ENCODE measurements at regions not wholly inside any gene's neighbourhood (a gene's known extent, or its start where the extent isn't known, plus 50 kb on each side); places are given as distances from the start of the nearest gene placed in this dataset.

DNA sequence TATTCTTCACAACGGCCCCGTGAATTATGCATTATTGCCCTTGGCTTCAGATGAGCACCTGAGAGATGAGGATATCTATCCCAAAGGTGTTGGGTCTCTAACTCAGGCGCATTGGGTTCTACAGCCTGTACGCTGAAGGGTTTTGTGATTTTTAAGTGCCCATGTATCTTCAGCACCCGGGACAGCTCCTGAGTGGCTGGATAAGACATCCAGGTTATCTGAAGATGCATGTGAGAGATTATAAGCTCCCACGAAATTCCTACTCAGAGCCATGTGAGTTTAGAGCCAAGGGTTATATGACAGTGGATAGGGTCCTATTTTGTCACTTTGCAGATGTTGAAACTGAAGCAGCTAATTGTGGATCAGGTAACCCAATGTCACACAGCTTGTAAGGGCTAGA lies 612.3 kb upstream of the EEF2KMT start:
- Mint-ChIP-seq H3K9me3 (no peaks in the 10 kb centered on the region), H3K4me1 (ENCODE audit: unreplicated experiment) (no peaks in the 10 kb centered on the region), H3K27me3 (peaks cover 25% of the 10 kb centered on the region), H3K4me3 (no peak overlapping the region), H3K36me3 (no peaks in the 10 kb centered on the region), H3K27ac (no peak overlapping the region)
- TF ChIP-seq, protein P1, sequence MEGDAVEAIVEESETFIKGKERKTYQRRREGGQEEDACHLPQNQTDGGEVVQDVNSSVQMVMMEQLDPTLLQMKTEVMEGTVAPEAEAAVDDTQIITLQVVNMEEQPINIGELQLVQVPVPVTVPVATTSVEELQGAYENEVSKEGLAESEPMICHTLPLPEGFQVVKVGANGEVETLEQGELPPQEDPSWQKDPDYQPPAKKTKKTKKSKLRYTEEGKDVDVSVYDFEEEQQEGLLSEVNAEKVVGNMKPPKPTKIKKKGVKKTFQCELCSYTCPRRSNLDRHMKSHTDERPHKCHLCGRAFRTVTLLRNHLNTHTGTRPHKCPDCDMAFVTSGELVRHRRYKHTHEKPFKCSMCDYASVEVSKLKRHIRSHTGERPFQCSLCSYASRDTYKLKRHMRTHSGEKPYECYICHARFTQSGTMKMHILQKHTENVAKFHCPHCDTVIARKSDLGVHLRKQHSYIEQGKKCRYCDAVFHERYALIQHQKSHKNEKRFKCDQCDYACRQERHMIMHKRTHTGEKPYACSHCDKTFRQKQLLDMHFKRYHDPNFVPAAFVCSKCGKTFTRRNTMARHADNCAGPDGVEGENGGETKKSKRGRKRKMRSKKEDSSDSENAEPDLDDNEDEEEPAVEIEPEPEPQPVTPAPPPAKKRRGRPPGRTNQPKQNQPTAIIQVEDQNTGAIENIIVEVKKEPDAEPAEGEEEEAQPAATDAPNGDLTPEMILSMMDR (conservative IDR thresholded peaks at IDR 0.05) = no peak
- no peak for DNase-seq (ENCODE audit: extremely low spot score, unreplicated experiment)

DNA sequence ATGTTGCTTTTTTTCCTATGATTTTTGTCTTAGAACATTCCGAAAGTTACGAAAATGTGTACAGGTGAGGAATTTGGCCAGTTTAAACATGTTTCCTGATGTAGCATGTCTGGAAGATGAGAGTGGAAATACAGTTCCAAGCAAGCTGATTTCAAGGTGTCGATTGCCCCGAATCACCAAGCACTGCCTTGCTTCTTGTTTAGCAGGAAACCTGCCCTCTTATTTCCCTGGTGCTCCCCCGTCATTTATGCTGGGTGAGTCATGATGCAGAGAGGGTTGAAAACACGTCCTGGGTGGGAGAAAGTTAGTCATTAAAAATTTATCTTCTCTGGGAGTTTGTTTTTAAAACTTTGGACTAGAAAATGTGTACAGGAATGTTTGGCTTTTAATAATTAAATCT lies 608.6 kb upstream of the EEF2KMT start:
- Mint-ChIP-seq H3K4me1 (ENCODE audit: unreplicated experiment) (no peaks in the 10 kb centered on the region), H3K4me3 (no peak overlapping the region), H3K36me3 (no peaks in the 10 kb centered on the region), H3K9me3 (peaks cover 5% of the 10 kb centered on the region), H3K27ac (no peak overlapping the region), H3K27me3 (peaks cover 25% of the 10 kb centered on the region)
- TF ChIP-seq, protein P1 (conservative IDR thresholded peaks at IDR 0.05) = no peak
- no peak for DNase-seq (ENCODE audit: extremely low spot score, unreplicated experiment)

DNA sequence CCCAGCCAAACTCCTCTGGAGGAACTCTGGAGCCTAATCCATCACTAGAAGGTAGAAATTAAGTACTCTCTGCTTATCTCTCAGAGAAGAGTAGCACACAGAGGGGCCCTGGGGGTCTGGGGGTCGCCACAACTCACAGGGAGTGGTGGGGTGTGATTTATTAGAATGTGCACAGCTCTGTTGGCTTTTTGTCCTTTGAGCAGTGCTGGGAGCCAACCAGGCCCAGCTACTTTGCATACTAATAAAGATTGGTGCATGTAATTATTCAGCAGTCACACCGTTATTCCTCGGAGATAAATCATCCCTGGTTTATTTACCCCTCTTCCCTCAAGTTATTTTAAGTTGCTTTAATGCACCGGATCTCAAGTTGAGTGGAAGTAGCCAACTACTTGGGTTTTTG lies 606.7 kb upstream of the EEF2KMT start:
- H3K4me1 Mint-ChIP-seq (ENCODE audit: unreplicated experiment) = no peaks in the 10 kb centered on the region
- no peak overlapping the region for H3K4me3 Mint-ChIP-seq
- H3K9me3 Mint-ChIP-seq = peaks cover 5% of the 10 kb centered on the region
- H3K27ac Mint-ChIP-seq = no peak overlapping the region
- DNase-seq (ENCODE audit: extremely low spot score, unreplicated experiment) = no peak
- TF ChIP-seq, protein P1 (conservative IDR thresholded peaks at IDR 0.05) = no peak
- H3K27me3 Mint-ChIP-seq = peaks cover 25% of the 10 kb centered on the region
- H3K36me3 Mint-ChIP-seq = no peaks in the 10 kb centered on the region

DNA sequence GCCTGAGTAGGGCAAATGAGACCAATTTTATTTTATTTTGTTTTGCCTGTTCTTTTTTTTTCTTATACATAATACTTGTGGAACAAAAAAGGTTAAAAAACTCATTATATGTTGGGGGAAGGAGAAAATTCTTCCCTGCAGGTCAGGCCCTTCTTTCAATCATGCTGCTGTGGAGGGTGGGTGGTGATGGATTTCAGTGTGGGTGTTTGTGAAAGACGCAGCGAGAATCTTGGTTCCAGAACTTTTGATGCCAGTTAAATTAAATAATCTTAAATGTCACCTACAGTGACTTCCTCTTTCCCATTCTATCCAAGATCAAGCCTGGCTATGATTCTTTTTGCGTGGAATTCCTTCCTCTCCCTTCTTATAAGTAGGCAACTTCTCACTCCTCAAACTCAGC lies 595.8 kb upstream of the EEF2KMT start:
- TF ChIP-seq, protein P1 (conservative IDR thresholded peaks at IDR 0.05) = no peak
- Mint-ChIP-seq H3K36me3 (no peaks in the 10 kb centered on the region), H3K9me3 (no peaks in the 10 kb centered on the region), H3K27ac (no peak overlapping the region), H3K4me3 (no peak overlapping the region), H3K27me3 (peaks cover 17% of the 10 kb centered on the region), H3K4me1 (ENCODE audit: unreplicated experiment) (no peaks in the 10 kb centered on the region)
- no peak for DNase-seq (ENCODE audit: extremely low spot score, unreplicated experiment)

DNA sequence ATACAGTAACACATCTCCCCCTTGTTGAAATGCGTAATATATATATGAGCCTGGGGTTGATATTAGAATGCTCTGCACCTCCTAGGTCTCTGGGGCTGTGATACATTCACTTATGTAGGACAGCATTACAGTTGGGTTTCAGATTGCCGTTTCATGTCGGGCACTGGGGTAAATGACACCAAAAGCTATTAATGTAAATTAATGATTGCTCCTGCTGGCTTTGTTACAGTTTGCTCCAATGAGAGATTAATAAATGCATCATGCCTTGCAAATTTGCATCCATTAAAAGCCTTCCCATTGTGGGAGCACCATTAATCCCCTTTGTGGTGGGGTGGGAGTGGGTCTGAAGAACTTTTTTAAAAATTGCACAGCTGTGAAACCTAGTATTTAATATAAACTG lies 584.4 kb upstream of the EEF2KMT start:
- no peak overlapping the region for H3K4me3 Mint-ChIP-seq
- H3K36me3 Mint-ChIP-seq = no peaks in the 10 kb centered on the region
- no peaks in the 10 kb centered on the region for H3K4me1 Mint-ChIP-seq (ENCODE audit: unreplicated experiment)
- H3K27me3 Mint-ChIP-seq = peaks cover 33% of the 10 kb centered on the region
- H3K27ac Mint-ChIP-seq = no peak overlapping the region
- TF ChIP-seq, protein P1 (conservative IDR thresholded peaks at IDR 0.05) = no peak
- H3K9me3 Mint-ChIP-seq = no peaks in the 10 kb centered on the region
- no peak for DNase-seq (ENCODE audit: extremely low spot score, unreplicated experiment)

DNA sequence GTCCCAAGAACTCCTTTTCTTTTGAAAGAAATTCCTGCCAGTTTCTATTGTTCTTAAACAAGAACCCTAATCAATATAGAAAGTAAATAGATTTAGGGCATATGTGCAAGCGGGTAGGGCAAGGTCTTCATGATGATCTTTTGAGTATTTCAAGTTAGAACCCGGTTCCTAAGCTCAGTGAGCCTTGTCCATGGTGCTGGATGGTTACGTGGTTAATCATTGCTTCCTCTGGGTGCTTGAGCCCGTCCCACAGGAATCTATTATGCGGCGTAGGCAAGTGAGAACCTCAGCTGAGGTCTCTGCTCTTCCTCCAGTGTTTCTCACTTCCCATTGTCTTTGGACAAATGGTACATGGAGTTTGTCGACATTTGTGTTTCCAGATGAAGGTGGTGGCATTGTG lies 580.8 kb upstream of the EEF2KMT start:
- no peak for DNase-seq (ENCODE audit: extremely low spot score, unreplicated experiment)
- TF ChIP-seq, protein P1 (conservative IDR thresholded peaks at IDR 0.05) = no peak
- peaks cover 34% of the 10 kb centered on the region for H3K27me3 Mint-ChIP-seq
- no peak overlapping the region for H3K27ac Mint-ChIP-seq
- H3K36me3 Mint-ChIP-seq = no peaks in the 10 kb centered on the region
- no peaks in the 10 kb centered on the region for H3K4me1 Mint-ChIP-seq (ENCODE audit: unreplicated experiment)
- no peak overlapping the region for H3K4me3 Mint-ChIP-seq
- H3K9me3 Mint-ChIP-seq = no peaks in the 10 kb centered on the region
